Medulla oblongata (tissue), 1 donor: ENCODE measurements at regions not wholly inside any gene's neighbourhood (a gene's known extent, or its start where the extent isn't known, plus 50 kb on each side); places are given as distances from the start of the nearest gene placed in this dataset.

Experiments used
- DNase-seq: peaks from one replicate; pipeline ENCODE4 v3.0.0-alpha.2; 2015; ENCODE audit errors: extremely low spot score

- DNase-seq = no peak
These were observed 364.0 kb downstream of the LPIN1 start for GRCh38 chr2:12110481-12110880.

- DNase-seq = no peak
These were observed 367.0 kb downstream of the LPIN1 start for GRCh38 chr2:12113412-12113811.

- DNase-seq = no peak
These were observed 368.4 kb downstream of the LPIN1 start for GRCh38 chr2:12114816-12115215.

- DNase-seq = no peak
These were observed 369.9 kb downstream of the LPIN1 start for GRCh38 chr2:12116228-12116750.

GRCh38 chr2:12119841-12120240, 373.4 kb downstream of the LPIN1 start:
- no peak for DNase-seq

- DNase-seq = no peak
These were observed 374.1 kb downstream of the LPIN1 start for GRCh38 chr2:12120281-12121150.

GRCh38 chr2:12124790-12125189, 378.4 kb downstream of the LPIN1 start:
- DNase-seq = no peak

- DNase-seq = no peak
These were observed 379.9 kb downstream of the LPIN1 start for GRCh38 chr2:12126318-12126717.

GRCh38 chr2:12127638-12128037, 381.2 kb downstream of the LPIN1 start:
- DNase-seq = no peak

- no peak for DNase-seq
These were observed 385.5 kb downstream of the LPIN1 start for GRCh38 chr2:12131975-12132374.

- DNase-seq = no peak
These were observed 395.3 kb downstream of the LPIN1 start for GRCh38 chr2:12141618-12142258.

GRCh38 chr2:12151716-12152115, 405.3 kb downstream of the LPIN1 start:
- DNase-seq = no peak

GRCh38 chr2:12152888-12153287, 406.5 kb downstream of the LPIN1 start:
- DNase-seq = no peak

GRCh38 chr2:12155303-12156051, 409.0 kb downstream of the LPIN1 start:
- DNase-seq = no peak

- no peak for DNase-seq
These were observed 409.9 kb downstream of the LPIN1 start for GRCh38 chr2:12156349-12156748.

- no peak for DNase-seq
These were observed 414.7 kb downstream of the LPIN1 start for GRCh38 chr2:12161085-12161484.

GRCh38 chr2:12162269-12163247, 416.1 kb downstream of the LPIN1 start:
- no peak for DNase-seq

GRCh38 chr2:12163866-12164265, 417.4 kb downstream of the LPIN1 start:
- no peak for DNase-seq

GRCh38 chr2:12164689-12165088, 418.3 kb downstream of the LPIN1 start:
- no peak for DNase-seq

- peak; percentile 90 for DNase-seq
These were observed 421.3 kb downstream of the LPIN1 start for GRCh38 chr2:12167525-12168317.
